ENCODE measurements at regions not wholly inside any gene's neighbourhood (a gene's known extent, or its start where the extent isn't known, plus 50 kb on each side); places are given as distances from the start of the nearest gene placed in this dataset.
A peak's percentile ranks its signal among the peaks of the same experiment; 100 is the strongest.

- 74 to 75% methylated on average over 2 of the region's 2 CpGs for WGBS, 2 donors
- intact Hi-C loops (cut with DNase I) = no loop called here
- no peak for DNase-seq
Observed at GRCh38 chr6:21905531-21905930, 312.0 kb downstream of the SOX4 start.

DNA sequence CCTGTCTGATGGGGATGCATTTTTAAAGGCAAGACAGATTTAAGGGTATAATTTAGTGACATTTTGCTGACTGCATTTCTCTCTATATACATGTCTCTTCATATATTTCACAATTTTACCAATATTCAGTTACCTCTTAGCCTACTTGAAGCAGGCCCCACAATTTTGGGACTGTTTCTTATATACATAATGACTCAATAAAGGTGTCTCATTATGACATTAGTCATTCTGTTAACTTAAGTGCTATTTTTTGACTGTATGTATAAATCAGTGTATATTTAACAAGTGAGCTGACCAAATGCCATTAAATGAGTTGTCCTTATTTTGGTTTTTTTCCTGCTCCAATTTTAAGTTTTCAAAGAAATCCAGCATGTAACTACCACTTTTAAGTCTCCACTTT, 313.3 kb downstream of the SOX4 start:
- Histone ChIP-seq H3K27me3 (no peaks in the 10 kb centered on the region), H3K4me3 (no peak overlapping the region), H3K36me3 (no peaks in the 10 kb centered on the region), H3K9me3 (no peaks in the 10 kb centered on the region), H3K4me1 (peaks cover 0 to 8% (median 0%) of the 10 kb centered on the region in 3 donors), H3K27ac (no peak overlapping the region)
- ATAC-seq = no peak
- no peak for FAIRE-seq
- DNase-seq = no peak
- TF ChIP-seq, protein P1, sequence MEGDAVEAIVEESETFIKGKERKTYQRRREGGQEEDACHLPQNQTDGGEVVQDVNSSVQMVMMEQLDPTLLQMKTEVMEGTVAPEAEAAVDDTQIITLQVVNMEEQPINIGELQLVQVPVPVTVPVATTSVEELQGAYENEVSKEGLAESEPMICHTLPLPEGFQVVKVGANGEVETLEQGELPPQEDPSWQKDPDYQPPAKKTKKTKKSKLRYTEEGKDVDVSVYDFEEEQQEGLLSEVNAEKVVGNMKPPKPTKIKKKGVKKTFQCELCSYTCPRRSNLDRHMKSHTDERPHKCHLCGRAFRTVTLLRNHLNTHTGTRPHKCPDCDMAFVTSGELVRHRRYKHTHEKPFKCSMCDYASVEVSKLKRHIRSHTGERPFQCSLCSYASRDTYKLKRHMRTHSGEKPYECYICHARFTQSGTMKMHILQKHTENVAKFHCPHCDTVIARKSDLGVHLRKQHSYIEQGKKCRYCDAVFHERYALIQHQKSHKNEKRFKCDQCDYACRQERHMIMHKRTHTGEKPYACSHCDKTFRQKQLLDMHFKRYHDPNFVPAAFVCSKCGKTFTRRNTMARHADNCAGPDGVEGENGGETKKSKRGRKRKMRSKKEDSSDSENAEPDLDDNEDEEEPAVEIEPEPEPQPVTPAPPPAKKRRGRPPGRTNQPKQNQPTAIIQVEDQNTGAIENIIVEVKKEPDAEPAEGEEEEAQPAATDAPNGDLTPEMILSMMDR (IDR thresholded peaks at IDR 0.05) = no peak
- intact Hi-C loops (cut with DNase I) = no loop called here

More at GRCh38 chr6:21905531-21905930, 312.0 kb downstream of the SOX4 start:
- ATAC-seq (no peak), FAIRE-seq (no peak)
- Histone ChIP-seq H3K36me3 (no peaks in the 10 kb centered on the region), H3K27me3 (no peaks in the 10 kb centered on the region), H3K9me3 (no peaks in the 10 kb centered on the region), H3K27ac (no peak overlapping the region), H3K4me3 (no peak overlapping the region), H3K4me1 (peaks cover 0 to 5% (median 0%) of the 10 kb centered on the region in 3 donors)
- TF ChIP-seq, protein P1 (IDR thresholded peaks at IDR 0.05) = no peak

DNA sequence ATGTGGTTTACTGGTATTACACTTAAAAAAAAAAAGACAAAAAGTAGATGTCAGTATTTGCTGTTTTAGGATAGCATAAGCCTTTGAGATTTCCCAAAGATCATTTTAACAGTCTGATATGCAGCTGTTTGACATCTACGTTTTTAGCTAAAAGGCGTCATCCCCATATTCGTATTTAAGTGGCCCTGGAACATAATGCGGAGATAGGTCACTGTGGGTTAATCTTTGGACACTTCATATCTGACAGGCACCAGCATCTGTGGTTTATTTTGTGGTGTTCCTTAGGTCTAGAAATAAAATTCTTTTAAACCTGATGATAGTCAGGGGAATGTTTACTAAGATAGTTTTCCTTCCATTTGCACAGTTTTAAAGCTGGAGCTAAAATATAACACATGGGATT, 313.7 kb downstream of the SOX4 start:
- ATAC-seq = no peak
- no peak for DNase-seq
- Histone ChIP-seq H3K27me3 (no peaks in the 10 kb centered on the region), H3K9me3 (no peaks in the 10 kb centered on the region), H3K4me1 (peaks cover 0 to 8% (median 0%) of the 10 kb centered on the region in 3 donors), H3K27ac (no peak overlapping the region), H3K36me3 (no peaks in the 10 kb centered on the region), H3K4me3 (no peak overlapping the region)
- TF ChIP-seq, protein P1 (IDR thresholded peaks at IDR 0.05) = no peak
- no peak for FAIRE-seq
- intact Hi-C loops (cut with DNase I) = no loop called here
- WGBS, 2 donors = 89 to 92% methylated on average over 4 of the region's 4 CpGs

GRCh38 chr6:21908161-21908848, 314.8 kb downstream of the SOX4 start:
- Histone ChIP-seq H3K27me3 (no peaks in the 10 kb centered on the region), H3K36me3 (no peaks in the 10 kb centered on the region), H3K9me3 (no peaks in the 10 kb centered on the region), H3K4me3 (no peak overlapping the region), H3K27ac (no peak overlapping the region), H3K4me1 (peaks cover 0 to 8% (median 0%) of the 10 kb centered on the region in 3 donors)
- no peak for FAIRE-seq
- ATAC-seq = peak in 2 of 4 donors; percentile 47 to 69
- no peak for DNase-seq
- 33 to 37% methylated on average over 5 of the region's 5 CpGs for WGBS, 2 donors
- intact Hi-C loops (cut with DNase I) = no loop called here
- TF ChIP-seq, protein P1 (IDR thresholded peaks at IDR 0.05) = no peak

- FAIRE-seq = no peak
- Histone ChIP-seq H3K27ac (no peak overlapping the region), H3K4me1 (peaks cover 0 to 8% (median 0%) of the 10 kb centered on the region in 3 donors), H3K27me3 (no peaks in the 10 kb centered on the region), H3K9me3 (no peaks in the 10 kb centered on the region), H3K4me3 (no peak overlapping the region), H3K36me3 (no peaks in the 10 kb centered on the region)
- 86 to 89% methylated on average over 4 of the region's 4 CpGs for WGBS, 2 donors
- TF ChIP-seq, protein P1 (IDR thresholded peaks at IDR 0.05) = no peak
- ATAC-seq = no peak
- DNase-seq = no peak
- intact Hi-C loops (cut with DNase I) = no loop called here
Observed at GRCh38 chr6:21909321-21909720, 315.8 kb downstream of the SOX4 start.
